ENCODE measurements at regions not wholly inside any gene's neighbourhood (a gene's known extent, or its start where the extent isn't known, plus 50 kb on each side); places are given as distances from the start of the nearest gene placed in this dataset.

DNA sequence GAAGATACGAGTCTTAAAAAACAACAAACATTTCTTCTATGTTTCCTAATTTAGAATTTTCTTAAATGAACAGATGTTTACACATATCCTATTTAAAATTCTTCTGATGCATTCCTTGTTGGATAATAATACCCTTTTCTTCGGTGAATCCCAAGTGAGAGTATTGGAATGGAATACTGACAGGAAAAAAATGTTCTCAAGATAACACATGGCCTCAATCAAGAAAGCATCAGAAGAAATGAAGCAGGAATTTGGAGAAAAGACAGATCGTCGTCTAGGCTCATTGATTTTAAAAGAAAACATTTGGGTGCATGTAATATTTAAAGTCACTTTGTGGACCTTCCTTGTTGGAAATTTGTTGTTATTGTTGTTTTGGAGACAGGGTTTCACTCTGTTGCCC, 196.9 kb upstream of the ANK2 start:
- DNase-seq = no peak

GRCh38 chr4:112853662-112854256, 195.7 kb upstream of the ANK2 start:
- DNase-seq = no peak

- no peak for DNase-seq
These were observed 195.0 kb upstream of the ANK2 start for GRCh38 chr4:112854420-112854819.

GRCh38 chr4:112855058-112855457, 194.4 kb upstream of the ANK2 start:
- no peak for DNase-seq

- DNase-seq = no peak
These were observed 192.0 kb upstream of the ANK2 start for GRCh38 chr4:112857461-112857860.

DNA sequence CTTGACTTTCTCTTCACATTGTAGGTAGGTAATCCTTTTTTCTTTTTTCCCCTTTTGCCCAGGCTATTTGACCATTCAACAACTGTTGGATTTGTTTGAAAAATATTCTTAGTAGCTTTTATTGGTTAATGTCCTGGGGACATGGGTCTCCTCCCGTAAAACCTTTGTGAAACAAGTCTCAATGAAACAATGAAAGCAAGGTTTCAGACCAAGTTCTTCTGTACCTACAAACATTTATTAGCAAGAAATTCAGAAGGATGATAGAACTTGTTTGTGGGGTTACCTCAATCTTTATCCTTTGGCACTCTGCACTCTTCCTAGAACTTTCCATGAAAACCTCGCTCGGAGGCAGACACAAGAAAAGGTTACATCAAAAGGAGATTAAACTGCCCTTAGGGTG, 190.7 kb upstream of the ANK2 start:
- DNase-seq = no peak

DNA sequence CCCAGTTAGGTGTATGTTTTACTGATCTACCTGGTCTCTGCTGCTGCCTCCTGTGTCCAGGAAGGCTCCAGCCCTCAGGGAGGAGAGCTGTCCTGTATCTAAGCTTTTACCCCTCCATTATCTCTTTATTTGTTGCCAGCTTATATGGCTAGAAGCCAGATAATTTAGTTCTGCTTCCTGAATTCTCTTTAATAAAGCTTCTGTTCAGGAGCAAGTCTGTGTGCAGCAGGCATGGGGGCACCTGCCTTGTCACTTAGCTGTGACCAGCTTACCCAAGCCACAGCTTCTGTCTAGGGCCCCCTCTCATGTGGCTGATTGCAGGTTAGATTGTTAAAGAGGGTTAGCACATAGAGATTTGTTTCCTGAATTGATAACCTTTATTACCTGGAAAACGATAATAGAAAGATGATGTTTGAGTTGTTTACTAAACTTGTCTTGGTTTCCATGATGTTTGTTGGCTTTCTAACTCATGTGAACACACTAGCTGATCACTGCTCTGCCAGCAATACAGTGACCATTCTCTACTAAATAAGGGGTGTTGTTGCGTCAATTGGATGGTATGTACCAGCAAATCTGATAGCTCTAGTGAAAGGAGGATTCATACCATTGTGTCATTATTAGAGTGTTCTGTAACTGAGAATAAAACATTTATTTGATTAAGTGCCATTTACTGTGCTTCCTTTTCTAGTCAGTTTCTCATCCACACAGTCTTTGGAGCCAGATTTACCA, 189.8 kb upstream of the ANK2 start:
- DNase-seq = no peak

DNA sequence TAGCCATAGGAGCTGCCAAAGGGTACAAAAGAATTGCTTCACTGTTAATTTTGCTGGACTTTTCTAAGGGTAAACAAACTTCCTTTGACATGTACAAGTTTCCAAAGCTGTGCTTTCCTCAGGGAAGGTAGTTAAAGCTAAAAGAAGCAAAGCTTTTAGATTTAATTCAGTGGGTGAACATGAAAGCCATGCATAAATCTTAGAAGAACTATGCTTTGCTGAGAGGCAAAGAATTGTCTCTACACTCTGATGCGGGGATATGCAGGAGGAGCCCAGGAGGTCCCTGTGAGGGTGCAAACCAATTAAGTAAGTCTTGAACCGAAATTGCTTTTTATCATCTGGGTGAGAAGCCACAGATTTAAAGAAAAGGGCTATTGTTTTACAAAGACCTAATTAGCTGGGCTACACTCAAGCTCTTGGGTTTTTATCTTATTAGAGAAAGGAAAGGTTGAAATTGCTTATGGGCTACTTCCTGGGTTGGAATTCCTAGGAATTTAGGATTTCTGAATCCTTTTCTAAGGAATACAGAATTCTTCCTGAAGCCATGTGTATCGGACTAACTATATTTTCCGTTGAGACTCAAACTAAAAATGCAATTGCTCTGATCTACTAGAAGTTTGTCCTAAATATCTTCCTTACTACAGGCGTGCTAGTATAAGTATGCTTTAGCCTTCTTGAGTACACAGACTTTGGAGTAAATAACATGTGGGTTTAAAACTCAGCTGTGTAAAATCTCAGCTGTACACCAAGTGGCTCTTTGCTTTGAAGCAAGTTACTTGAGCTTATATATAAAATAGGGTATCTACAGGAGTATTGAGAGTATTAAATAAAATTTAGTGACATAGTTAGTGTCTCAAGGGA, 188.4 kb upstream of the ANK2 start:
- DNase-seq = no peak

DNA sequence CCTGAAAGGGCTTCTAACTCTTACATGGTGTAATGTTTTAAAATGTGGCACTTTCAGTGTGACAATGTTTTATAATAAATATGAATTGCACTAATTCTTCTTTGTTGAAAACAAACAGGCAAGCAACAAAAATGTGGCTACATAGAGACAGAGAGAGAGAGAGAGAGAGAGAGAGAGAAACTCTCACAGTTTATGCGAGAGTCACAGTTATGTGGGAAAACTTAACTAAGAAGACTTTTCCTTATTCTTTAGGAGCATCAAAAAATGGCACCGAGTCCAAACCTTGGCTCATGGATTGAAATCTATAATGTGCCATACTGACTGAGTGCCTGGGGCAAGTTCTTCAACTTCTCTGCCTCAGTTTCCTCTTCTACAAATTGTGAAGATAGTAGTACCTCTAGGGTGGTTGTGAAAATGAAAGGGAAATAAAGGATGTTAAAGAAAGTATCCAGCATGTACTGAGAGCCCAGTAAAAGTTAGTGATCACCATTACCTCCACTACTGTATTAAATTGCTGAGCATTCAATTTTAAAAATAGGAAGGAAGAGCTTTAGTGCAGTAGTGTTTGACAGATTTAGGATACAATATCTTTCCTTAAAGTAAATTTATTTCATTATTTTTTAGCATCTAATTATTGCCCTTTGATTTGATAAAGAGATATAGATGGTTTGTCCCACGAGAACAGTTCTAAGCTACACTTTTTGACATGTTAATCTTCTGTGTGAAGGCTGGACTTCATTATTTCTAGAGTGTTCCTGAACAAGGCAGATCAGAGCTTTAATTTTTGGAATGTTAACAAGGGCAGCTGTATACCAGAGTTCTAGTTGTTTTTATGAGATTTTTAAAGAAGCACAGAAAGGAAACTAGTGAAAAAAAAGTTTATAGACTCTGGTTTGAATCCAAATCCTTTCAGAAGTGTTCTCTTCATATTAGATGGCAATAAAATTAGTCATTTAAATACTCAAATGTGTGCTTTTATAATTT, 187.5 kb upstream of the ANK2 start:
- no peak for DNase-seq

GRCh38 chr4:112865443-112865842, 184.0 kb upstream of the ANK2 start:
- no peak for DNase-seq

GRCh38 chr4:112876316-112876715, 173.1 kb upstream of the ANK2 start:
- DNase-seq = no peak

GRCh38 chr4:112881842-112882241, 167.6 kb upstream of the ANK2 start:
- peak; percentile 72 for DNase-seq

GRCh38 chr4:112882286-112882685, 167.2 kb upstream of the ANK2 start:
- DNase-seq = peak; percentile 72

GRCh38 chr4:112884406-112884805, 165.0 kb upstream of the ANK2 start:
- DNase-seq = no peak

- DNase-seq = no peak
These were observed 163.6 kb upstream of the ANK2 start for GRCh38 chr4:112885897-112886296.

- no peak for DNase-seq
These were observed 160.8 kb upstream of the ANK2 start for GRCh38 chr4:112888622-112889021.

DNA sequence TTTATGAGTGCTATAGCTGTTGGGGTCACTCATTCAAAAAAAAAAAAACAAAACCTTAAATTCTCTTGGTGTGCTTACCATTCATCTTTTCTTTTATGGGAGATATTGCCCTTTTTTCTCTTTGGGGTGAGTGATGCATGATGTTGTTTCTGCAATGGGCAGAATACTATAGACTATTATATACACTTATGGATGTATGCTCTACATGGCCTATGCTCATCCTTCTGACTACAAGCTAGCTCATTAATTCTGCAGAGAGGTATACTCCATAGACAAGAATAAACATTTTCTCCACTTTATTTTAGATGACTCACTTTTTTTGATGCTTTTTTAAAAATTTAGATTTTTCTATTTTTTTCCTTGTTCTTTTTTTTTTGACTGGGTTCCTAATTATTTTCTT, 160.3 kb upstream of the ANK2 start:
- no peak for DNase-seq

DNA sequence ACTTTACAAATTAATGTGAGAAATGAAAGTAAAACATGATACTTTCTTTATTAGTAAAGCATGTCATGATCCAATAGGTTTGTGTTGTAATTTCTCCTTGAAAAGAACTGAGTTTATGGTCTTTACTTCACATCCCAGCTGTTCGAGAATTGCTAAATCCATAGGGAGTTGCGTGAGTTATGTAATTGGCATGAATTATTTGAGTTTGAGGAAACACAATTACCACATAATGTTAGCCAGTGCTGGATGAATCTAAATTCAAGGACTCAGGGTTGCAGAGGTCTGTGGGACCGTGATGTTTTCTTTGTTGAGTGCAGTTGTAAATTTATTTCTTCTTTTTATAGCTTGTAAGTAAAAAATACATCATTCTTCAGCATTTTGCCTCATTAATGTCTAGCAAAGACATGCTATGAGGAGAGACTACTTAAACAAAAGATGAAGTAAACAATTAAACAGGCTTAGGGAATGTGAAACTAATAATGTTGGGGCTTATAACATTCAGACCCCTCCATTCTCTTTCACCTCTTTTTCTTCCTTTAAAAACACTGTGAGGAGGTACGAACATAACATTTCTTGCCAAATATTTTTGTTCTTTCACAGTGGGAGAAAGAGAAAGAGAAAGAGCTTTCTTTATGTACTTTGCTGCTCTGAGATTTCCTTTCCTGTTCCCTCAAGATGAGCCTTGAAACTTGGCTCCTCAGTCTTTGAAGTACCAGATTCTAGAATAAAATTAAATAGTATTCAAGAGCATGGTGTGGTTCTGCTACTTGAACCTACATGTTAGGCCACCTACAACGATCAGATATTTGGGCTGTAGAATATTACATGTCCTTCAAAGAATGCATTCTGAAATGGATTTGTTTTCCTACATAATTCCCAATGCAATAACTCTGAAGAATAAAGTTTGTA, 159.6 kb upstream of the ANK2 start:
- DNase-seq = peak; percentile 72

GRCh38 chr4:112894480-112894879, 155.0 kb upstream of the ANK2 start:
- DNase-seq = no peak

DNA sequence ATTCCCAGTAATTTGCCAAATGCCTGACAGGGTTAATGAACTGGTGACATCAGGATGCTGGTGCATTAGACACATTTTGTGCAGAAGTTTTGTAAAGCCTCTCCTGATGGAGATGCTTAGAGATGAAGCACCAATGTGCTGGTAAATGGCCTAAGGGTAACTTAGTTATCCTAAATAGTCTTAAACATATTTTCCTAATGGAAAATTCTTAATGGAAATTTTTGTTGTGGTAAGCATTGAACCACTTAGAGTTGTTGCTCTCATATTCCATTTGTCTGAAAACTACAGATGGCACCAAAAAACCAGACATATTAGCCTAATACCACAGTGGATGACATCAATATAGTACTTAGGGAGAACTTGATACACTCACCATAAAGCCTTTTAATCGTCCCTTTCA, 154.5 kb upstream of the ANK2 start:
- peak; percentile 58 for DNase-seq

DNA sequence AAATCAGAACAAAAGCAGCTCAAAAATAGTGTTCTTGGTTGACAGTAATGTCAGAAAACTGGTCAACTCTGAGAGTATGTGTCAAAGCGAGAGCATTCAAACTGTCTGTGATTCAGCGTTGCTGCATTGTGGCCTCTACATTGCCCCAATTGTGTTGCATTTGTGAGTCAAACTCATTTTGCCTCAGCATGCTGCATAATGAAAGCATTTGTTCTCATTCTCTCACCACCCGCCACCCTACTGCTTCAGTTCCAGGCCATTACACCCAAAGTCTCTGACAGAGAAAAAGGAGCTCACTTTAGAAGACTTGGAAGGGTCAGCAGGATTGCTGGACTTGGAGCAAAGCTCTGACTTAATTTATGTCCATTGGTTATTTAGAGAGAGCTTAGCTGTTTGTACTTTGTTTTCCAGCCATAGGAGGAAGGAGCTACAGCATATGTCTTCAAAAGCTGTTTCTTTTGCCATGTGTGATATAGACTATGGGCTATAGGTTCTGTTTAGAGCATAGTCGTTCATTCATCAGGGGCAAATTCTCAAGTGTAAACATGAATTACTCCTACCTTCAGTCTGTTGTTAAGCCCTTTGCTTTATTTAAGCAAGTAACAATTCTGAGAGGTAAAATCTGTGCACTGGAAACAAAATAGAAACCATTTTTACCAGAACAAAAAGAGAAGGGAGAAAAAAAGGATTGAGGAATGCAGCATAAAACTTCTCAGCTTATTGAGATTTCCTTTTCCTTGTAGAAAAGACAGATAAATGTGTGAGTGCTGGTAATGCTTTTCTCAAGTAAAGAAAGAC, 153.4 kb upstream of the ANK2 start:
- no peak for DNase-seq

Data from NCI-H2171 treated with DMSO at 0.1 percent for 48 hours (cell line).